ENCODE measurements at regions not wholly inside any gene's neighbourhood (a gene's known extent, or its start where the extent isn't known, plus 50 kb on each side); places are given as distances from the start of the nearest gene placed in this dataset.
"Not testable (repeated sequence)": the region's sequence is repeated elsewhere in the genome, so short reads cannot be mapped to it uniquely, and the experiment has no call there.

DNA sequence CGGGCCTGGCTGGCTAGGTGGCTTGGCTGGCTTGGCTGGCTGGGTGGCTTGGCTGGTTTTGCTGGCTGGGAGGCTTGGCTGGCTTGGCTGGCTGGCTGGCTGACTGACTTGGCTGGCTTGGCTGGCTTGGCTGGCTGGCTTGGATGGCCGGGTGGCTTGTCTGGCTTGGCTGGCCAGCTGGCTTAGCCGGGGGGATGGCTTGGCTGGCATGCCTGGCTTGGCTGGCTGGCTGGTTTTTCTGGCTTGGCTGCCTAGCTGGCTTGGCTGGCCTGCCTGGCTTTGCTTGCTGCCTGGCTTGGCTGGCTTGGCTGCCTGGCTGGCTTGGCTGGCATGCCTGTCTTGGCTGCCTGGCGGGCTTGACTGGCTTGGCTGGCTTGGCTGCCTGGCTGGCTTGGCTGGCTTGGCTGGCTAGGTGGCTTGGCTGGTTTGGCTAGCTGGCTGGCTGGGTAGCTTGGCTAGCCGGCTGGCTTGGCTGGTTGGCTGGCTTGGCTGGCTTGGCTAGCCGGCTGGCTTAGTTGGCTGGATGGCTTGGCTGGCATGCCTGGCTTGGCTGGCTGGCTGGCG is 2829.6 kb downstream of the RPIA start:
- not testable (repeated sequence) for DNase-seq (ENCODE audit: low spot score)

DNA sequence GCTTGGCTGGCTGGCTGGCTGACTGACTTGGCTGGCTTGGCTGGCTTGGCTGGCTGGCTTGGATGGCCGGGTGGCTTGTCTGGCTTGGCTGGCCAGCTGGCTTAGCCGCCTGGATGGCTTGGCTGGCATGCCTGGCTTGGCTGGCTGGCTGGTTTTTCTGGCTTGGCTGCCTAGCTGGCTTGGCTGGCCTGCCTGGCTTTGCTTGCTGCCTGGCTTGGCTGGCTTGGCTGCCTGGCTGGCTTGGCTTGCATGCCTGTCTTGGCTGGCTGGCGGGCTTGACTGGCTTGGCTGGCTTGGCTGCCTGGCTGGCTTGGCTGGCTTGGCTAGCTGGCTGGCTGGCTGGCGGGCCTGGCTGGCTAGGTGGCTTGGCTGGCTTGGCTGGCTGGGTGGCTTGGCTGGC is 2830.5 kb downstream of the RPIA start:
- DNase-seq (ENCODE audit: low spot score): not testable (repeated sequence)

- not testable (repeated sequence) for DNase-seq (ENCODE audit: low spot score)
These were observed 2831.4 kb downstream of the RPIA start for GRCh38 chr2:91522877-91523276.

DNA sequence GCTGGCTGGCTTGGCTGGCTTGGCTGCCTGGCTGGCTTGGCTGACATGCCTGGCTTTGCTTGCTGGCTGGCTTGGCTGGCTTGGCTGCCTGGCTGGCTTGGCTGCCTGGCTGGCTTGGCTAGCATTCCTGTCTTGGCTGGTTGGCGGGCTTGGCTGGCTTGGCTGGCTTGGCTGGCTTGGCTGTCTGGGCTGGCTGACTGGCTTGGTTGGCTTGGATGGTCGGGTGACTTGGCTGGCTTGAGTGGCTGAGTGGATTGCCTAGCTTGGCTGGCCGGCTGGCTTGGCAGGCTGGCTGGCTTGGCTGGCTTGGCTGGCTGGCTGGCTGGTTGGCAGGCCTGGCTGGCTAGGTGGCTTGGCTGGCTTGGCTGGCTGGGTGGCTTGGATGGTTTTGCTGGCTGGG is 2832.3 kb downstream of the RPIA start:
- not testable (repeated sequence) for DNase-seq (ENCODE audit: low spot score)

DNA sequence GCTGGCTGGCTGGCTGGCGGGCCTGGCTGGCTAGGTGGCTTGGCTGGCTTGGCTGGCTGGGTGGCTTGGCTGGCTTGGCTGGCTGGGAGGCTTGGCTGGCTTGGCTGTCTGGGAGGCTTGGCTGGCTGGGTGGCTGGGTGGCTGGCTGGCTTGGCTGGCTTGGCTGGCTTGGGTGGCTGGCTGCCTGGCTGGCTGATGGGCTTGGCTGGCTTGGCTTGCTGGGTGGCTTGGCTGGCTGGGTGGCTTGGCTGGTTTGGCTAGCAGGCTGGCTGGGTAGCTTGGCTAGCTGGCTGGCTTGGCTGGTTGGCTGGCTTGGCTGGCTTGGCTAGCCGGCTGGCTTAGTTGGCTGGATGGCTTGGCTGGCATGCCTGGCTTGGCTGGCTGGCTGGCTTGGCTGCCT is 2834.1 kb downstream of the RPIA start:
- not testable (repeated sequence) for DNase-seq (ENCODE audit: low spot score)

- not testable (repeated sequence) for DNase-seq (ENCODE audit: low spot score)
These were observed 2834.6 kb downstream of the RPIA start for GRCh38 chr2:91526083-91526482.

DNA sequence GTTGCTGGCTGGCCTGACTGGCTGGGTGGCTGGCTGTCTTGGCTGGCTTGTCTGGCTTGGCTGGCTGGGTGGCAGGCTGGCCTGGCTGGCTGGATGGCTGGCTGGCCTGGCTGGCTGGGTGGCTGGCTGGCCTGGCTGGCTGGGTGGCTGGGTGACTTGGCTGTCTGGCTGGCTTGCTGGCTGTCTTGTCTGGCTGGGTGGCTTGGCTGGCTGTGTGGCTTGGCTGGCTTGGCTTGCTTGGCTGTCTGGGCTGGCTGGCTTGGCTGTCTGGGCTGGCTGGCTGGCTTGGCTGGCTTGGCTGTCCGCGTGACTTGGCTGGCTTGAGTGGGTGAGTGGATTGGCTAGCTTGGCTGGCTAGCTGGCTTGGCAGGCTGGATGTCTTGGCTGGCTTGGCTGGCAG is 2835.6 kb downstream of the RPIA start:
- DNase-seq (ENCODE audit: low spot score): not testable (repeated sequence)

DNA sequence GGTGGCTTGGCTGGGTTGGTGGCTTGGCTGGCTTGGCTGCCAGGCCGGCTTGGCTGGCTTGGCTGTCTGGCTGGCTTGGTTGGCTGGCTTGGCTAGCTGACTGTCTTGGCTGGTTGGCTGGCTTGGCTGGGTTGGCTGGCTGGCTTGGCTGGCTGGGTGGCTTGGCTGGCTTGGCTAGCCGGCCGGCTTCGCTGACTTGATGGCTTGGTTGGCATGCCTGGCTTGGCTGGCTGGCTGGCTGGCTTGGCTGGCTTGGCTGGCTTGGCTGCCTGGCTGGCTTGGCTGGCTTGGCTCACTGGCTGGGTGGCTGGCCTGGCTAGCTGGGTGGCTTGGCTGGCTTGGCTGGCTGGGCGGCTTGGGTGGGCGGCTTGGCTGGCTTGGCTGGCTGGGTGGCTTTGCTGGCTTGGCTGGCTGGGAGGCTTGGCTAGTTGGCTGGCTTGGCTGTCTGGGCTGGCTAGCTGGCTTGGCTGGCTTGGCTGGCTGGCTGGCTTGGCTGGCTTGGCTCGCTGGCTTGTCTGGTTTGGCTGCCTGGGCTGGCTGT is 2836.1 kb downstream of the RPIA start:
- DNase-seq (ENCODE audit: low spot score): not testable (repeated sequence)

GRCh38 chr2:91528361-91528760 is 2836.9 kb downstream of the RPIA start:
- not testable (repeated sequence) for DNase-seq (ENCODE audit: low spot score)

DNA sequence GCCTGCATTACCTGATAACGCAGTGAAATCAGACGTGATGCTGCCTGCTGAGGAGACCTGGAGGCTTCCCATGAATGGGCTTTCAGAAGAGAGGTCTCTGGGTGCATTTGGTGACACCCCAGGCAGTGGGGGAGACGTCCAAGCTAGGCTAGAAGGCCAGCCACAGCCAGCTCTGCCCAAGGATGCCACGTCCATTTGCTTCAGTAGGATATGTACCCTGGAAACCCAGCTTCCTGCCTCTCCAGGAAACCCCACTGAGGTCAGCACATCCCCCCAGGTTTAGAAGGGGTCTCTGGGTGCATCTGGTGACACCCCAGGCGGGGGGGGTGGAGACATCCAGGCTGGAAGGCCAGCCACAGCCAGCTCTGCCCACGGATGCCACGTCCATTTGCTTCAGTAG is 2844.6 kb downstream of the RPIA start:
- DNase-seq (ENCODE audit: low spot score): not testable (repeated sequence)

DNA sequence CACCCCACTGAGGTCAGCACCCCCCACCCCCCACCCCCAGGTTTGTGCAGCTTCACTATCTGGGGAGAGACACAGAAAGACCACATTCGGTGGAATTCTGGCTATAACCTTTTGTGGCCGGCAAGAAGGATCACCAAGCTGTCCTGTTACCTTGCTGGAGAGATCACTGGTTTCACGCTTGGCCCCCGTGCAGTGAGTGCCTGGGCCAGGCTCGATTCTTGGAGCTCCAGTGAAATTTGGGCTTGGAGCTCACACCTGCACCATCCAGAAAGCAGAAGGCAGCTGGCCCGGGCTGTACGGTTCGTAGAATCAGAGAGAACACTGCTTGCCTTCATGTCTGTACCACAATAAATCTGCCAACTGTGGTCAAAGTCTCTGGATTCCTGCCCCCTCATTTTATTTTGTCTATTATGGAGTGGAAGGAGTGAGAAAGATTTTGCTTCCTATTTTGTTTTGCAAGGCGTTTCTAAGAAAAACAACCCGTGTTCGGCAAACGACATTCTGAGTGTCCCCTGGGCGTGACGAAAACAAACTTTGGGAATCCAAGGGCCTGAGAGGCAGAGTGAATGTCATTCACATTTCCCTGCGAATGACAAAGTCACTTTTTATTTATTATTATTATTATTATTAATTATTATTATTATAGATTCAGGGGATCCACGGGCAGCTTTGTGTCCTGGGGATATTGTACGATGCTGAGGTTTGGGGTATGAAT is 2845.2 kb downstream of the RPIA start:
- DNase-seq (ENCODE audit: low spot score): not testable (repeated sequence)

DNA sequence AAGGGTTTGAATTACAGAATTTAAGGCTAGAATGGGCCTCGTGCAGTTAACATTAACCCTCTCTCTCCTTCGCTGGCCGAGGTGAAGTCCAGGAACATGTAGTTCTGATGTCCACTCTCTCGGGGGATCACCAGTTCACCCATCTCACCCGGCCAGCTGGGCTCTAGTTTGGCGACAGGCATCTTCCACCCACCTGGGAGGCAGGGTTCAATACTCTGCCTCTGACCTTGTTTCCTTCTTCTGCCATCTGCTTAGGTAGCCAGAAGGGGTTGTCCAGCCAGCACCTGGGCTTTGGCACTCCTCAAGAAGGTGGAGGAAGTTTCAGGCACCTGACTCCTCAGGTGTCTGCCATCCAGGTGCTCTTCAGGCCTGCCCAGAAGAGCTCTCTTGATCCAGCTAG is 2857.8 kb downstream of the RPIA start:
- DNase-seq (ENCODE audit: low spot score): not testable (repeated sequence)

DNA sequence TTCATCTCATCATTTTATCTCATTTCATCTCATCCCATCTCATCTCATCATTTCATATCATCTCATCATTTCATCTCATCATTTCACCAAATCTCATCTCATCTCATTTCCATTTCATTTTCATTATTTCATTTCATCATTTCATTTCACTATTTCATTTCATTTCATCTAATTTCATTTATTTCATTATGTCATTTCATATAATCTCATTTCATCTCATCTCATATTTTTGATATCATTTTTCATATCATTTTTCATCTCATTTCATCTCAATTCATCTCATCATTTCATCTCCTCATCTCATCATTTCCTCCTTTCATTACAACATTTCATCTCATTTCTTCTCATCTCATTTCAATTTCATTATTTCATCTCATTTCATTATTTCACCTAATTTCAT is 2866.8 kb downstream of the RPIA start:
- not testable (repeated sequence) for DNase-seq (ENCODE audit: low spot score)

DNA sequence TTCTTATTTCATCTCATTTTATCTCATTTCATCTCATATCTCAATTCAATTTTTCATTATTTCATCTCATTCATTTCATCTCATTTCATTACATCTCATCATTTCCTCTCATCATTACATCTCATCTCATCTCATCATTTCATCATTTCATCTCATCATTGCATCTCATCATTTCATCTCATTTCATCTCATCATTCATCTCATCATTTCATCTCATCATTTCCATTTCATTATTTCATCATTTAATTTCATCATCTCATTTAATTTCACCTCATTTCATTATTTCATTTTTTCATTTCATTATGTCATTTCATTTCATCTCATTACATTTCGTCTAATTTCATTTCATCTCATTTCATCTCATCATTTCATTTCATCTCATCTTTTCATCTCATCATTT is 2867.8 kb downstream of the RPIA start:
- DNase-seq (ENCODE audit: low spot score): not testable (repeated sequence)

GRCh38 chr2:91559886-91560614 is 2868.6 kb downstream of the RPIA start:
- DNase-seq (ENCODE audit: low spot score): not testable (repeated sequence)

DNA sequence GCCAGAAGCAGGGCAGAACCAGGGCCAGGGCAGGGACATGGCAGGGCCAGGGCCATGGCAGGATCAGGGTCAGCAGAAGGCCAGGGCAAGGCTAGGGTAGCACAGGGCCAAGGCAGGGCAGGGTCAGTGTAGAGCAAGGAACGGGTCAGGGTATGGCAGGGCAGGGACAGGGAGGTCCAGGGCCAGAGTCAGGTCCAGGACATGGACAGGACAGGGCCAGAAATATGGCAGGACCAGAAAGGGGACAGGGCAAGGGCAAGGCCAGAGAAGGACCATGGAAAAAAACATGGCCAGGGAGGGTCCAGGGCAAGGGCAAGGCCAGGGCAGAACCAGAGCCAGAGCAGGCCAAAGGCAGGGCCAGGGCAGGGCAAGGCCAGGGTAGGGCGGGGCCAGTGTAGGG is 2870.7 kb downstream of the RPIA start:
- not testable (repeated sequence) for DNase-seq (ENCODE audit: low spot score)

- DNase-seq (ENCODE audit: low spot score): not testable (repeated sequence)
These were observed 2873.2 kb downstream of the RPIA start for GRCh38 chr2:91564700-91565099.

- not testable (repeated sequence) for DNase-seq (ENCODE audit: low spot score)
These were observed 2874.4 kb downstream of the RPIA start for GRCh38 chr2:91565689-91566430.

GRCh38 chr2:91566611-91567010 is 2875.1 kb downstream of the RPIA start:
- not testable (repeated sequence) for DNase-seq (ENCODE audit: low spot score)

DNA sequence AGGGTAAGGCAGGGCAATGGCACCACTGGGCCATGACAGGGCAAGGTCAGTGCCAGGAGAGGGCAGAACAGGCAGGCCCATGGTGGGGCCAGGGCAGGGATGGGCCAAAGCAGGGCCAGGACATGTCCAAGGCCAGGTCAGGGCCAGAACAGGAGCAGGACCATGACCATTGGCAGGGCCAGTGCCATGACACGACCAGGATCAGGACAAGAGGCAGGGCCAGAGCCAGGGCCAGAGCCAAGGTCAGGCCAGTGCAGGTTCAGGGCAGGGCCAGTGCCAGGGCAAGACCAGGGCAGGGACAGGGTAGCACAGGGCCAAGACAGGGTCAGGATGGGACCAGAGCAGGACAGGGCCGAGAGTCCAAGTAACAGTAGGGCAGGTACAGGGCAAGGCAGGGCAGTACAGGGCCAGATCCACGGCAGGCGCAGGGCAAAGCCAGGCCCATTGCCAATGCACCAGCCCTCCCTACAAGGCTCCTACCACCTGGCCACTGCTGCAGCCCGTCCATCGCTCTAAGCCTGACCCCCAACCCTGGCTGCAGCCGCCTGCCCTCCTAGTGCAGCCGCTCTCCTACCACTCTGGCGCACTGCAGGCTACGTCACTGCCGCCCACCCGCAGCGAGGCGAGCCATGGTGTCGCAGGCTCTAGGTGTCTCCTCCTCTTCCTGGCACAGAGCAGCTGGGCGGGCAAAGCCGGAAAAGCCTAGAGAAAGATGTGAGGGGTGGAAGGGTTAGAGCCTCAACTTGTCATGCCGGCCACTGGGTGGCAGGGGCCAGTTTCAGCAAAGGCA is 2876.3 kb downstream of the RPIA start:
- not testable (repeated sequence) for DNase-seq (ENCODE audit: low spot score)
